BJ (cell line): ENCODE measurements at regions not wholly inside any gene's neighbourhood (a gene's known extent, or its start where the extent isn't known, plus 50 kb on each side); places are given as distances from the start of the nearest gene placed in this dataset.
"Not testable (repeated sequence)": the region's sequence is repeated elsewhere in the genome, so short reads cannot be mapped to it uniquely, and the experiment has no call there.

ENCODE experiments used
- CTCF ChIA-PET: fragments of 350-600 bp; formaldehyde crosslinking; extraction: SDS; loops from one replicate; lab custom pipeline; 2021; ENCODE audit warnings: antibody characterized with exemption, inconsistent platforms; lab: Yijun Ruan, JAX
- POLR2A ChIA-PET: fragments of 300-600 bp; sonication (Branson Sonifier 250); formaldehyde crosslinking; extraction: SDS; loops from one replicate; lab custom pipeline; 2021; ENCODE audit warnings: antibody characterized with exemption; lab: Charles Lee
- DNase-seq: peaks from one replicate; pipeline ENCODE4 v3.0.0-alpha.2; 2011; ENCODE audit warnings: low read depth
- H3K27me3 ChIP-seq: 2 replicates; pipeline ENCODE4 v1.6.0; 2011; ENCODE audit warnings: low read length; ENCODE audit not compliant: control insufficient read depth, insufficient read depth
- H3K36me3 ChIP-seq: 2 replicates; pipeline ENCODE4 v1.5.1; 2011; ENCODE audit warnings: low read length; ENCODE audit not compliant: control insufficient read depth, insufficient read depth
- H3K4me3 ChIP-seq: 2 replicates; pipeline ENCODE4 v1.5.1; 2011; ENCODE audit warnings: low read depth, mild to moderate bottlenecking, control low read depth, low read length
- TF ChIP-seq, protein P1 (sequence below): IDR thresholded peaks from 2 replicates; pipeline ENCODE4 v1.5.1; 2011; ENCODE audit warnings: low read depth, mild to moderate bottlenecking, control low read depth, inconsistent platforms, low read length, moderate library complexity; ENCODE audit not compliant: insufficient read depth

DNA sequence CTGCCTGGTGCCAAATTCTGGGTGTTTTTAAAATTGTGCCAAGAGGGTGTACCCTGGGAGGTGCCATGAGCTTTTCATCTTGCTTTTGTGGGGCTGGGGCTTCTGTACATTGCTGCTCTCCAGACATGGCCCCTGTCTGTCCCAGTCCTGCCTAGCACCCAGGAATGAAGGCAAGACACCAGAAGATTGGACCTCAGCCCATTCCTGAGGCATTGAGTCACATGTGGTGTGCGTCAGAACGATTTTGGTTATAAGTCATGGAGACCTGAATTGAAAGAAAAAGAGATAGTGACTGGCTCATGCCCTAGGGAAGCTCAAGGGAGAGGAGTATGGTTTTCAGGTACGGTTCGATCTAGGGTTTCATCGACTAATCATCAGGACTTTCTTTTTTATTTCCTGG lies 493.2 kb downstream of the TYW1 start:
- CTCF ChIA-PET = interaction anchor here (0.6 kb wide), 1 partner anchor 1687 kb away, joined by 4 read pairs; no protein-coding TSS in a partner anchor
- TF ChIP-seq, protein P1, sequence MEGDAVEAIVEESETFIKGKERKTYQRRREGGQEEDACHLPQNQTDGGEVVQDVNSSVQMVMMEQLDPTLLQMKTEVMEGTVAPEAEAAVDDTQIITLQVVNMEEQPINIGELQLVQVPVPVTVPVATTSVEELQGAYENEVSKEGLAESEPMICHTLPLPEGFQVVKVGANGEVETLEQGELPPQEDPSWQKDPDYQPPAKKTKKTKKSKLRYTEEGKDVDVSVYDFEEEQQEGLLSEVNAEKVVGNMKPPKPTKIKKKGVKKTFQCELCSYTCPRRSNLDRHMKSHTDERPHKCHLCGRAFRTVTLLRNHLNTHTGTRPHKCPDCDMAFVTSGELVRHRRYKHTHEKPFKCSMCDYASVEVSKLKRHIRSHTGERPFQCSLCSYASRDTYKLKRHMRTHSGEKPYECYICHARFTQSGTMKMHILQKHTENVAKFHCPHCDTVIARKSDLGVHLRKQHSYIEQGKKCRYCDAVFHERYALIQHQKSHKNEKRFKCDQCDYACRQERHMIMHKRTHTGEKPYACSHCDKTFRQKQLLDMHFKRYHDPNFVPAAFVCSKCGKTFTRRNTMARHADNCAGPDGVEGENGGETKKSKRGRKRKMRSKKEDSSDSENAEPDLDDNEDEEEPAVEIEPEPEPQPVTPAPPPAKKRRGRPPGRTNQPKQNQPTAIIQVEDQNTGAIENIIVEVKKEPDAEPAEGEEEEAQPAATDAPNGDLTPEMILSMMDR = no peak
- no peaks in the 10 kb centered on the region for H3K36me3 ChIP-seq
- POLR2A ChIA-PET = no interaction called here
- no peaks in the 10 kb centered on the region for H3K27me3 ChIP-seq
- no peak overlapping the region for H3K4me3 ChIP-seq
- no peak for DNase-seq

DNA sequence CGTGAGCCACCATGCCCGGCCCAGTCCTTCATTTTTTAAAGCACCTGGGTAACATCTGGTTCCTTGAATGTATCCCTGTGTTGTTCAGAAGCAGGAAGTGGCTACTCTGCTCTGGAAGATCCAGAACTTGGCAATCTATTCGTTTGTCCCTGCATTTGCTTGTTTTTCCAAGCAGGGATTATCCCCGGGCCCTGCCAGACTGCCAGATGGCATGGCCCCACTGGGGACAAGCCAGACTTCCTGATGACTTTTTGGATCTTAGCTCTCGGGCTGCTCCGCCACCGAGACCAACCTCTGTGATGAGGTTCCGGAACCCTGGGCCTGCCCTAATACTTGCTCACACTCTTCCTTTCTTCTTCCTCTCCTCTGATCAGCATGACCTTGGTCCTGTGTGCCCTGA lies 496.7 kb downstream of the TYW1 start:
- ChIA-PET POLR2A (no interaction called here), CTCF (no interaction called here)
- TF ChIP-seq, protein P1 = no peak
- DNase-seq = no peak
- no peaks in the 10 kb centered on the region for H3K27me3 ChIP-seq
- H3K4me3 ChIP-seq = no peak overlapping the region
- H3K36me3 ChIP-seq = no peaks in the 10 kb centered on the region

DNA sequence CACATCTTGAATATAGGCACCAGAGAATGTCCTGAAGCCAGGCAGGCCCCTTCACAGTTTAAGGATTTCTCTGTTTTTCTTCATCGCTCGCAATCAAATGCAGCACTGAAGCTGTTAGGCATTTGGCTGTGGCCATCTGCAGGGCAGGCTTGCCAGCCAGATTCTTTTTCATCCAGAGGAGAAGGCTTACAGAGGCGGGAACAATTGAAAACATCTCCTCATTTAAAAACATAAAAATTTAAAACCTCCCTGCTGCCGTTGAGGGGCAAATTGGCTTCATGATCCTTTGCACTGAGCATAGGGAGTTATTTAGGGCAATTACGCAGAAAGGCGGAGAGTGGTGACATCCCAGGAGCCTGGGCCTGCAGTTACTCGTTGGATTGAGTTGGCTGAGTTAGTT lies 500.0 kb downstream of the TYW1 start:
- POLR2A ChIA-PET = no interaction called here
- H3K36me3 ChIP-seq = no peaks in the 10 kb centered on the region
- H3K4me3 ChIP-seq = no peak overlapping the region
- TF ChIP-seq, protein P1 = no peak
- CTCF ChIA-PET = no interaction called here
- no peaks in the 10 kb centered on the region for H3K27me3 ChIP-seq
- no peak for DNase-seq

DNA sequence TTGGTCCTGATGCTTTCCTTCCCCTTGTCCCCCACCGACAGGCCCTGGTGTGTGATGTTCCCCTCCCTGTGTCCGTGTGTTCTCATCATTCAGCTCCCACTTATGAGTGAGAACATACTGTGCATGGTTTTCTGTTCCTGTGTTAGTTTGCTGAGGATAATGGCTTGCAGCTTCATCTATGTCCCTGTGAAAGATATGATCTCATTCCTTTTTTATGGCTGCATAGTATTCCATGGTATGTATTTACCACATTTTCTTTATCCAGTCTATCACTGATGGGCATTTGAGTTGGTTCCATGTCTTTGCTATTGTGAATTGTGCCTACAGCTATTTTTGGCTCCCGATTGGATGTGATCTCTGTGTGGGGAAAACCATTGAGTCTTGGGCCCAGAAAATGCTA lies 501.3 kb downstream of the TYW1 start:
- H3K4me3 ChIP-seq, DNase-seq, POLR2A ChIA-PET, H3K27me3 ChIP-seq, H3K36me3 ChIP-seq, CTCF ChIA-PET: not testable (repeated sequence)

DNA sequence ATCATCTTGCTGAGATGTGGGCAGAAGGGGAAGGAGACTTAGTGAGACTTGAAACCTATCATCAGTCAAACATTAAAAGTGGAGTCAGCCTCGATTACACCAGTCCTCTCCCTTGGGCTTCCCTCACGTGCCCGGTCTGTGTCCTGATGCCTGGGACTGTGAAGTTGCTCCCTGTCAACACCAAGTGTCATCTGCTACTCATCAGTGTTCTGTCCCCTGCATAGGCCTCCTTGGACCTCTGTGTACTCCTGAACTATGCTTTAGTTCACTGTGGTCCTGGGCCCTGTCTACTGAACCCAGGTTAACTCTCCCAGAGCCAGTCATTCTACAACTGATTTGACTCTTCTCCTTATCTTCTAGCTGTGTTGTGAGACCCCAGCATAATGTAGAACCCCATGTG lies 506.3 kb downstream of the TYW1 start:
- TF ChIP-seq, protein P1 = no peak
- H3K36me3 ChIP-seq = no peaks in the 10 kb centered on the region
- ChIA-PET CTCF (no interaction called here), POLR2A (no interaction called here)
- DNase-seq = no peak
- H3K27me3 ChIP-seq = no peaks in the 10 kb centered on the region
- H3K4me3 ChIP-seq = no peak overlapping the region

DNA sequence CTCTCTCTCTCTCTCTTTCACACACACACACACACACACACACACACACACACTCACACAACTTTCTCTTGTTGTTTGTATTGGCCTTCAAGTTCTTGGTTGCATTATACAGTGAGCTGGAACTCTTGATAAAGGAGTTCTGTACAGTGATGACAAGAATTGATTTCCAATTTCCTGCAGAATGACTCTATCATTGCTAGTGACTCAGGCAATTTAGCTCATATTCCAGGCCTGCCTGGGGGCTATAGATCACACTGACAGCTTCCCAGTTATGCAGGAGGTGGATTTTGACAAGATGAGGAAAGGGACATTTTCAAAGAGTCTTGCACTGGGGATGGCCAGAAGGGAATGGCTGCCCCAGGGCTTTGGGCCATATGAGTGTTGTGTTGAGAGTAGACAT lies 508.8 kb downstream of the TYW1 start:
- Histone ChIP-seq H3K27me3 (no peaks in the 10 kb centered on the region), H3K36me3 (no peaks in the 10 kb centered on the region), H3K4me3 (no peak overlapping the region)
- ChIA-PET CTCF (interaction anchor here (0.6 kb wide), 1 partner anchor 58 kb away, joined by 3 read pairs; no protein-coding TSS in a partner anchor), POLR2A (no interaction called here)
- no peak for DNase-seq
- TF ChIP-seq, protein P1 = no peak
